RKO (cell line): ENCODE measurements at regions not wholly inside any gene's neighbourhood (a gene's known extent, or its start where the extent isn't known, plus 50 kb on each side); places are given as distances from the start of the nearest gene placed in this dataset.

Experiments
- DNase-seq: peaks from one replicate; pipeline ENCODE4 v3.0.0-alpha.2; 2016; ENCODE audit warnings: low spot score

DNA sequence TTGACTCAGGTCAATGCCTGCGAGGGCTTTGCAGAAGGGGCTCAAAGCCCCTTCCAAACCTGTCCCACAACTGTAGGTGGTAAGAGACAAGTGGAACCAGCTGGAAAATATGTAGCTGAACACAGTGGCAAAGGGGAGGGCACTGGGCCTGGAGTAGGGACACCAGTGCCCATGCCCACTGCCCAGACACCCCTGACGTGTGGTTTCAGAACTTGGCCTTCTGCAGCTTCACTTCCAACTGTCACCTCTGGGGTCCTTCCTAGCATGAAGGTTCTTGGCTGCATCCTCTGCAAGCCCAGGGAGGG, 233.1 kb upstream of the IRX1 start:
- DNase-seq = no peak

DNA sequence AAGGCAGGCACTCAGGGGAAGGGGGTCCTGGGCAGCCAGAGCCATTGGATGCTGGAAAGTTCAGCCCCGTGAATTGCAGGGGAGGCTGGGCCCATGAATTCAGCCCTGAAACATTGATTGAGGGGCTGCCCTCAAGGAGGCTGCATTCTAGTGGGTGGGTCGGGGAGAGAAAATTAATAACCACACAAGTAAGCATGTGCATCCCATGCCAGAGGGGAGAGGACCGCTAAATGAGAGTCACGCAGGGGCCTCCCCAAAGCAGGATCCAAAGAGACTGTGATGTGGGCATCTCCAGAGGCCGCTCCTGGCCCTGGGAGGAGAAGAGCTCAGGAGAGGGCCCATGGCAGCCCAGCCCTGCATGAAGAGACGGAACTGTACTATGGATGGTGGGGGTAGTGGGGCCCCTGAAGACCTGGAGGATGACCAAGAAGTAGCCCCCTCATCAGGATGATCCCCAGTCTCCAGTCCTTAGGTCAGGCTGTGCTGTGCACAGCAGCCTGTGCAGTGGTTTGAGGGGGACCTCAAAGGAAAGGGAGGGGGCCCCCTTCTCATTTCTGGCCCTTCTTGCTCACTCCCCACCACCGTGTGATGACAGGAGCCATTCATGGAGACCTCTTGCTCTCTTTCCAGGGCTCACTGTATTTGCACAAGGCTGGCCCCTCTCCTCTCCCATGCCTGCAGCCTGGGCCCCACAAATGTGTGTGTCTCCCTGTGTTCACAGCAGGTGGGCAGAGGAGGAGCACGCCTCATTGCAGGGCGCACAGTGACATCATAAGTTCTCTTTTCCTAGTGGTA, 233.6 kb upstream of the IRX1 start:
- no peak for DNase-seq

- DNase-seq = no peak
These were observed 236.0 kb upstream of the IRX1 start for GRCh38 chr5:3359642-3360041.

DNA sequence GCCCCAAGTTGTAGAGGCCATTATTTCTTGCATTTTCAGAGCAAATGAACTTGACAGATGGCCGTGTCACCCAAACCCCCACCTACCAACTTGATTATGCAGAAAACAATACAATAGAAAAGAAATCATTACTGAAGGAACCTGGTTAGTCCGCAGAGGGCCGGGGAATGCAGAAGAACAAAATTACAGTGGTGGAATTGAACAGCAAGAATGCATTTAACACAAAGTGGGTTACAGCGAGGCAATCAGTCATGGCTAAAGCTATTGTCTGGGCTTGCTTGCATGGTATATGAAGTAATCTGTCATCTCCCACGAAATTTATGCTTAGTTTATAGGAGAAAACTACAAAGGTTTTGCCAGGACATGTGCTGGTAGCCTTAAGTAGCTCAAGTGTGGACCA, 238.3 kb upstream of the IRX1 start:
- no peak for DNase-seq

DNA sequence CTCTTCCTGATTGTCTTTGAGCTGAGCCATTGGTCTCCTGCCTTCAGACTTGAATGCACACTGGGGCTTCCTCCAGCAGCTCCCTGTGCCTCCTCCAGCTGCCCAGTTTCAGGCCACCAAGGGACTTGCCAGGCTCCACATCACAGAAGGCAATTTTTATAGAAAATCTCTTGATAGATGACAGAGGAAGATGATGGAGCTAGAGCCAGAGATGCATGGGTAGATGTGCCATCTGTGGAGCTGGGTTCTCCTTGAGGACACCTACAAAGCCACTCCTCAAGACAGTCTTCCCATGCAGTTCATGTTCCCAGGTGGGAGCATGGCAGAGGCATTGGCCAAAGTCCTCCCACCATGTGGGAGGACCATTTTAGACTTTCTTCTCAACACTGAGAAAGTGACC, 239.6 kb upstream of the IRX1 start:
- no peak for DNase-seq

DNA sequence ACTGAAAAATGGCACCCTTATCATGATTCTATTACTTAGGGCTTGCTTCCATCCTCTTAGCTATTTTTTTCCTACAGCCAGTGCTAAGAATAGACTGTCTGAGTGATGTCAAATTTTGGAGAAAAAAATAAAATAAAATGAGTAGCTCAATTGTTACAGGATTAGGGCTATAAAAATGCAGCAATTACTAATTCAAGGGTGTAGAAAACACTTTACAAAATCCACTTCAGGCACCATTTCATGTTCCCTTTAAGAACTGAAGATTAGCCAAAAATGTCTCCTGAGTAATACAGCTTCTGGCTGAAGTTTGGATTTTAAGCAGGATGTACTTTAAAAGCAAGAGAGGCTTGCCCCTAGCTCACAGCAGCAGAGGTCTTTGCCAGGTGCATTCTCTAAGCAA, 240.5 kb upstream of the IRX1 start:
- no peak for DNase-seq

DNA sequence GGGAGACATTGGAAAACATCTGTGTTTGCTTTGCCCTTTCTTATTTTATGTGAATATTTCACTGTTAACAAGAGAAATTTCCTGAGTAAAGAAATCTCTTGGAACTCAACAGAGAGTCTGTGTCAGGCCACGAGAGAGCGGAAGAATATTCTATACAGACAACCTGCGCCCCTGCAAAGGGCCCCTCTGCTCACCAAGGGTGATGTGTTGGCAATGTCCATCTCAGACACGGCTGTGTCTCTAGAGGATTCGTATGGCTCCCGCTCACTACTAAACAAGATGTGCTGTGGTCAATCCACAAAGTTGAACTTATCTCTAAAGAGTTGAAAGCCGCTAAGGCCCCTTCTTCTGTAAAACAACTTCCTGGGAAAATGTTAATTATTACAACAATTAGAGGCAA, 241.0 kb upstream of the IRX1 start:
- no peak for DNase-seq

GRCh38 chr5:3353561-3353960, 242.1 kb upstream of the IRX1 start:
- no peak for DNase-seq

DNA sequence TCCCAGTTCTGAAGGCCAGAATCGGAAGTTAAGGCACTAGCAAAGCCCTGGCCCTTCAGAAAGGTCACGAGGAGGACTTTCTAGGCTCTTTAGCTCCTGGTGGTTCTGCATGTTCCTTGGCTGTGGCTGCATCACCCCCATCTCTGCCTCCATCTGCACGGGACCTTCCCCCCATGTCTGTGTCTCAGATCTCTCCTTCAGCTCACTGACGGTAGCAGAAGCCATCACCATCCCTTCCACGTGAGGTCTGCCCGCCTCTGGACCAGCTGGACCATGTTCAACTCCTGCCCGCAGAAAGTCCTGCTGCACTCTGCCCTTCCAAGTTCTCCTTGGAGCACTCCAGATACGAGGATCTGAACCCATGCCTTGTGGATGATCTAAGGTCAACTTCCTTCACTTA, 242.9 kb upstream of the IRX1 start:
- no peak for DNase-seq

DNA sequence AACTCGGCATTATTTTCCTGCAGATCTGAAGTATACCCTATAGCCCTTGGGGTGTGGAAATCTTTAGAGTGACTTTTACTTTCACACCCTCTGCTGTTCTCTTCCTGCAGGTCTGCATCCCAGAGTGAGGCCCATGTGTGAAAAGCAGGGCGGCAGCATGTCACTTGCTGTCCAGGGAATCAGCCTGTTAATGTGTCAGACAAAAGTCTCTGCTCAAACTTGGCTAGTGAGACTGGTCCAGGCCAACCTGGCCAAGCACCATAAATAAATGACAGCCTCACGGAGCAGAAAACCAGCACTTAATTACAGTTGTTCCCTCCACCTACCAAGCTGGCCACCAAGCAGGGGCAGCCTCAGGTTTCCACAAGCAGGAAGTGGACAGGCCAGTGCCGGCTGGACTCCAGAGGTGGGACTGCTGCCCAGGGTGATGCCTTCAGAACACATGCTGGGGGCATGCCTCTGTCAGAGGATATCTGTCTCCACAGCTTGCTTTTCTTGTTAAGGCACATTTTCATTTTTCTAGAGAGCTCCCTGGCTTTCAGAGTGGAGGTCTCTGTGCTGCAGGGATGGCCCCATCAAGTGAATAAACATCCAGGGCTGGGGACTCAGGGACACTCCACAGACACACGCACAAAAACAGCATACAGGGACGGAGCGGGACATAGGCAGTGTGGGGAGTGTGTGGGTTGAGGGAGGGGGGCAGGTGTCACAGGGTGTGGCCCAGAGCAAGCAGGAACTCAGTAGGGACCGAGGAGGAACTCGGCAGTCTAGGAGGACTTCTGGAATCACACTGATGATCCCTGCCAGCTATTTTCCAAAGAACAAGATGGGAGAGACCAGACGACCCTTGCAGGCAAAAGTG, 243.8 kb upstream of the IRX1 start:
- DNase-seq = no peak

- no peak for DNase-seq
These were observed 244.9 kb upstream of the IRX1 start for GRCh38 chr5:3350781-3351180.

DNA sequence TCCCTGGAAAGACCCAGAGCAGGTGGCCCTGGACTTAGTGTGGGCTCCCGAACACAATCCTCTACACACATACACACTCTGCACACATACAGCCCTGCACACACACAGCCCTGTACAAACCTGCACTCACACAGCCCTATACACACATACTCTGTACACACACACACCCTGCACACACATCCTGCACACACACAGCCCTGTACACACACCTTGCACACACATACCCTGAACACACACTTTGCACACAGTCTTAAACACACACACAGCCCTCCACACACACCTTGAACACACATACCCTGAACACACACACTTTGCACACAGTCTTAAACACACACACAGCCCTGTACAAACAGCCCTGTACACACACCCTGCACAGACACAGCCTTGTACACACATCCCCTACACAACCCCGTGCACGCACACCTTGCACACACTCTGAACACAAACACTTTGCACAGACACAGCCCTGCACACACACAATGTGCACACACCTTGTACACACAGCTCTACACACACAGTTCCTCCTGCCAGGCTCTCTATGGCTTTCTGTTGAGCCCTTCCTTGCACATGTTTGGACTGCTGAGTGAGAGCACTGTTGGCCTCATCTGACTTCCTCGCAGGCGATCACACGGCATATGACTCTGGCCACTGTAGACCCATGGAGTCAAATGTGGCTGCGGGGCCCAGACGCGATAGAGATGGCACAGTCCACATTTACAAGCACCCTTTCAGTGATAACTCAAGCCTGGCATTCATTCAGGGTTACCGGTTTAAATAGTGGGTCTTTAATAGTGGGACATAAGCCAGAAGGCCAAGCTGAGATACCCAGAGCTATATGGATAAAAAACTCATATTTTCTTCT, 245.7 kb upstream of the IRX1 start:
- DNase-seq = no peak

- DNase-seq = no peak
These were observed 246.8 kb upstream of the IRX1 start for GRCh38 chr5:3348576-3349535.

- DNase-seq = no peak
These were observed 247.9 kb upstream of the IRX1 start for GRCh38 chr5:3347741-3348140.

DNA sequence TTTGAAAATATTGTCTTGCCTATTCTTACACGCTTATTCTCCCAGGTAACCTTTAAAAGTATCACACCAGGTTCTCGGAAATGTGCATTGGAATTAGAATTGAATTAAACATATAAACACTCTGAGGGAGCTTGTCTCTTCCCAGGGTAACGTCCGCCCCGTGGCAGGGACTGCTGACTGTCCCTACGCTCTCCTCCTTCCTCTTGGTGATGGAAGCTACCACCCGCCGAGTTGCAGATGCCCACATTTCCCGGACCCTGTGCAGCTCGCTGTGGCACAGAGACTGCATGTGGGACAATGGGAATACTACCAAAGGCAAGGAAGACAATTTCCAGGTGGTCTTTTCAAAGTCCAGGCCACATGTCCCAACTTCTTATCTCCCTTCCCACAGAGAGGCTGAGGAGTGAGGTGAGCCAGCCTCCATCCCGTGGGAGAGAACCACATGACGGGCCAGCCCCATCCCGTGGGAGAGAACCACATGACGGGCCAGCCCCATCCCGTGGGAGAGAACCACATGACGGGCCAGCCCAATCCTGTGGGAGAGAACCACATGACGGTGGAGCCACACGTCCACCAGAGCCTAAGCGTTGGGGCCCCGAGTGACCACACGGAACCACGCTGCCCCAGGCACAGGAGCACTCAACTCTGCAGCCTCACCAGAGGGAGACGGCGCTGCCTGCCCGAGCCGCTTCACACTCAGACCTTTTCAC, 249.4 kb upstream of the IRX1 start:
- no peak for DNase-seq

DNA sequence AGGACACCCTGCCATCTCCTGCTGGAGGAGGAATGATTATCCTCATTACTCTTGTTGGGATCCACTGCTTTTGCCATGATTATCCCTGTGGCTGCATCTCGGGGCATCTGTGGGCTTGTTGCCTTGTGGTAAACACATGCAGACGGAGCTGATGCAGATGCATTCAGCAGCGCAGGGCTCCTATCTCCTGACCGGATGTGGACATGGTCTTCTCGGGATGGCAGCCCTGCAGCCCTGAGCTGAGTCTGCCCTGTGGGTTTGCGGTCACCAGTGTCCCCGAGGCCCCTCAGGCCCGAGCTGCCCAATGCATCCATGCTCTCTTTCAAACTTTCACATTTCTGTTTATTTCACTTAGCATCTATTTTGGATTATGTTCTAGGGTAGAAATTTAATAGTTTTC, 250.4 kb upstream of the IRX1 start:
- no peak for DNase-seq

DNA sequence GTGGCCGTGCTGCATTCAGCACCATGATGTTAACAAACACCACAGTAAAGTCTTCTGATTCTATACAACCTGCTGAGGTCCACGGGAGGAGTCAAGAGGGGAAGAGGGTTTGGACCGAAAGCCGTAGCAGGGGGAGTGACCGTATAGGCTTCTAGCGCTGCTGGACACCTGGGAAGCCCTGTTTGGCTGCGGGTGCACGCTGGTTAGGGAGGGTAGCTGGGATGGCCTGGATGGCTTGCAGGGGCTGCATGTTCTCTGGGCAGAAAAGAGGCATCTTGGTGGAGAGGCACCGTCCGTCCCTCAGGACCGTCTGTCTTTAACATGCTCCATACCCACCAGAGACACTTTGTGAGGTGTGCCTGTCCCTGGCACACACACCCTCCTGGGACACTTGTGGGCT, 251.0 kb upstream of the IRX1 start:
- DNase-seq = no peak

- no peak for DNase-seq
These were observed 251.7 kb upstream of the IRX1 start for GRCh38 chr5:3343911-3344310.

DNA sequence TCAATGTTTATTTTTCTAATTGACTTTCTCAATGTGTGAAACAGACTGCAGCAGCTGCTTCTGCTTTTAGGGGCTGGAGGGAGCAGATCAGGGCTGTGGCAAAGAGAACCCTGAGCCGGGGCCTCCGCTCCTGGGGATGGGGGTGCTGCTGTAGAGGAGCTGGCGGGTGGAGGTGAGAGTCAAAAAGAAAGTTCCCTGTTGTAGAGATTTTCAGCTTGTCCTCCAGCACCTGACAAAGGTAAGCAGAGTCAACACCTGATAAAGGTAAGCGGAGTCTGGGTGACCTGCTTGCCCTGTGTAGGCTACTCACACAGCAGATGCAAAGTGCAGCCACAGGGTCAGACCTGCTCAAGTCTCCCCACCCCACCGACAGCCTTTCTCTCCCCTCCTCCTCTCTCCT, 252.4 kb upstream of the IRX1 start:
- no peak for DNase-seq

GRCh38 chr5:3342271-3343100, 253.1 kb upstream of the IRX1 start:
- DNase-seq = no peak
